GM12878 (cell line): ENCODE measurements at regions not wholly inside any gene's neighbourhood (a gene's known extent, or its start where the extent isn't known, plus 50 kb on each side); places are given as distances from the start of the nearest gene placed in this dataset.

Source experiments
- ATAC-seq: fragments of 200-7000 bp; cut with Tn5 transposase; 3 replicates; pipeline ENCODE4 v1.9.1; 2020; ENCODE audit warnings: mild to moderate bottlenecking, moderate library complexity
- BruUV-seq: library from RNA; stranded (reverse); fragments of 400-500 nt; replicated peaks from 2 replicates; lab custom pipeline; 2021; lab: Mats Ljungman, UMichigan
- CTCF ChIA-PET: fragments of 300-600 bp; sonication (Branson Sonifier 250); formaldehyde crosslinking; extraction: SDS; loops from one replicate; lab custom pipeline; 2021; ENCODE audit warnings: inconsistent platforms; lab: Yijun Ruan, JAX
- POLR2A ChIA-PET: fragments of 350-600 bp; formaldehyde crosslinking; extraction: SDS; loops from one replicate; lab custom pipeline; 2021; ENCODE audit warnings: inconsistent platforms; lab: Charles Lee
- RAD21 ChIA-PET: fragments of 300-600 bp; sonication (Branson Sonifier 250); formaldehyde crosslinking; loops from one replicate; lab custom pipeline; 2023; ENCODE audit warnings: antibody characterized with exemption; ENCODE audit not compliant: unreplicated experiment; lab: Charles Lee
- SMC1A ChIA-PET: fragments of 300-600 bp; sonication (Branson Sonifier 250); formaldehyde crosslinking; loops from one replicate; lab custom pipeline; 2023; ENCODE audit not compliant: unreplicated experiment, uncharacterized antibody; lab: Charles Lee
- DNase-seq: peaks from one replicate; pipeline ENCODE4 v3.0.0-alpha.2; 2011; ENCODE audit warnings: low read depth, low spot score
- FAIRE-seq: peaks from 3 replicates; lab custom pipeline; 2011; peaks lifted over from hg19 to GRCh38; lab: Jason Lieb, UNC
- H2AFZ ChIP-seq: 2 replicates; pipeline ENCODE4 v1.6.0; 2011; ENCODE audit warnings: low read depth, low read length, control low read depth; ENCODE audit not compliant: control insufficient read depth
- H3K27ac ChIP-seq: 2 replicates; pipeline ENCODE4 v1.5.1; 2011; ENCODE audit warnings: control low read depth; ENCODE audit not compliant: control insufficient read depth, insufficient read depth
- H3K27me3 ChIP-seq, 2 experiments: replicated peaks in 1 of 2; 2 replicates each; pipeline versions ENCODE4 v1.6.0 to v1.6.1; 2011; ENCODE audit warnings: low read length in 1 of 2; ENCODE audit not compliant: control insufficient read depth in 2 of 2, insufficient read depth in 2 of 2
- H3K36me3 ChIP-seq, 2 experiments: 2 replicates each; pipeline ENCODE4 v1.5.1; 2011; ENCODE audit warnings: low read length in 1 of 2; ENCODE audit not compliant: control insufficient read depth in 2 of 2, insufficient read depth in 2 of 2
- H3K4me1 ChIP-seq: 2 replicates; pipeline ENCODE4 v1.6.1; 2011; ENCODE audit warnings: mild to moderate bottlenecking, low read length, moderate library complexity, mixed read lengths; ENCODE audit not compliant: control insufficient read depth, insufficient read depth
- H3K4me2 ChIP-seq: 2 replicates; pipeline ENCODE4 v1.6.0; 2011; ENCODE audit warnings: control low read depth; ENCODE audit not compliant: control insufficient read depth, insufficient read depth
- H3K4me3 ChIP-seq: fragments of 200-600 bp; sonication (generic); 2 replicates; pipeline ENCODE4 v1.5.1; 2016
- H3K79me2 ChIP-seq: 2 replicates; pipeline ENCODE4 v1.6.0; 2011; ENCODE audit warnings: low read length; ENCODE audit not compliant: control insufficient read depth, insufficient read depth
- H3K9ac ChIP-seq: 2 replicates; pipeline ENCODE4 v1.8.0; 2011; ENCODE audit warnings: low read length, control low read depth, mixed read lengths; ENCODE audit not compliant: control insufficient read depth, insufficient read depth
- H3K9me3 ChIP-seq: replicated peaks from 3 replicates; pipeline ENCODE4 v1.5.1; 2011; ENCODE audit warnings: mild to moderate bottlenecking, low read length; ENCODE audit not compliant: control insufficient read depth, insufficient read depth
- H4K20me1 ChIP-seq: 2 replicates; pipeline ENCODE4 v1.6.0; 2011; ENCODE audit not compliant: control insufficient read depth, insufficient read depth
- ATF7 ChIP-seq: fragments of 450-650 bp; IDR thresholded peaks from 2 replicates; pipeline ENCODE4 v1.6.1; 2016; ENCODE audit warnings: low read depth, mild to moderate bottlenecking
- HCFC1 ChIP-seq: fragments of 150-350 bp; IDR thresholded peaks from 2 replicates; pipeline ENCODE4 v1.6.1; 2014; ENCODE audit warnings: low read length
- HDAC6 ChIP-seq: fragments of 200-600 bp; sonication (generic); IDR thresholded peaks from one replicate; pipeline ENCODE4 v1.8.0; 2017; ENCODE audit warnings: antibody characterized with exemption; ENCODE audit not compliant: unreplicated experiment
- IKZF2 ChIP-seq, 2 experiments: fragments of 450-650 bp; IDR thresholded peaks; 2 replicates each; pipeline ENCODE4 v1.6.1; 2017; ENCODE audit warnings: mild to moderate bottlenecking in 2 of 2, moderate library complexity in 2 of 2
- KLF5 ChIP-seq: fragments of 450-650 bp; IDR thresholded peaks from 2 replicates; pipeline ENCODE4 v1.6.1; 2014; ENCODE audit warnings: mild to moderate bottlenecking; ENCODE audit not compliant: partially characterized antibody
- NBN ChIP-seq: fragments of 450-650 bp; IDR thresholded peaks from 2 replicates; pipeline ENCODE4 v1.6.1; 2016
- RAD51 ChIP-seq: fragments of 450-650 bp; IDR thresholded peaks from 2 replicates; pipeline ENCODE4 v1.6.1; 2016; ENCODE audit warnings: moderate library complexity, mild to moderate bottlenecking, inconsistent platforms
- SKIL ChIP-seq: fragments of 450-650 bp; IDR thresholded peaks from 2 replicates; pipeline ENCODE4 v1.6.1; 2017; ENCODE audit warnings: mild to moderate bottlenecking, low read depth, inconsistent platforms; ENCODE audit not compliant: poor library complexity, severe bottlenecking
- STAT3 ChIP-seq: IDR thresholded peaks from 2 replicates; pipeline ENCODE4 v1.6.1; 2011; ENCODE audit warnings: low read depth, low read length, improper control_type of control experiment
- SUPT20H ChIP-seq: IDR thresholded peaks from 2 replicates; pipeline ENCODE4 v1.6.1; 2011; ENCODE audit warnings: low read depth, mild to moderate bottlenecking, low read length, moderate library complexity, borderline replicate concordance; ENCODE audit not compliant: control insufficient read depth
- TARDBP ChIP-seq: IDR thresholded peaks from 2 replicates; pipeline ENCODE4 v1.6.1; 2016; ENCODE audit warnings: borderline replicate concordance
- ZNF217 ChIP-seq: fragments of 450-650 bp; IDR thresholded peaks from 2 replicates; pipeline ENCODE4 v1.6.1; 2017; ENCODE audit warnings: antibody characterized with exemption, mild to moderate bottlenecking
- ZNF274 ChIP-seq: IDR thresholded peaks from one replicate; pipeline ENCODE4 v1.8.0; 2011; ENCODE audit not compliant: insufficient read length, insufficient read depth
- WGBS: methylation state at CpG from one replicate; pipeline ENCODE4 v1.1.6; 2016; ENCODE audit warnings: low lambda C conversion rate; ENCODE audit not compliant: insufficient replicate concordance, insufficient coverage; ENCODE audit errors: missing lambda C conversion rate; 5-methylcytosine and 5-hydroxymethylcytosine counted together
- in situ Hi-C: fragments of 300-500 bp; cut with MboI; formaldehyde crosslinking; loops from 9 replicates; pipeline ENCODE4 v1.14.3; 2018; ENCODE audit warnings: mixed read lengths
- intact Hi-C: fragments of 100-400 bp; cut with micrococcal nuclease; formaldehyde crosslinking; loops from one replicate; pipeline ENCODE4 v1.14.2; 2022; ENCODE audit not compliant: unreplicated experiment
- TF ChIP-seq, protein P1 (sequence below): fragments of 450-650 bp; IDR thresholded peaks from 2 replicates; pipeline ENCODE4 v1.6.1; 2018; ENCODE audit warnings: borderline replicate concordance, mild to moderate bottlenecking; ENCODE audit not compliant: partially characterized antibody
- TF ChIP-seq, protein P2 (sequence below): fragments of 450-650 bp; conservative IDR thresholded peaks from 2 replicates; pipeline ENCODE4 v1.6.1; 2017; ENCODE audit warnings: mild to moderate bottlenecking, moderate library complexity

DNA sequence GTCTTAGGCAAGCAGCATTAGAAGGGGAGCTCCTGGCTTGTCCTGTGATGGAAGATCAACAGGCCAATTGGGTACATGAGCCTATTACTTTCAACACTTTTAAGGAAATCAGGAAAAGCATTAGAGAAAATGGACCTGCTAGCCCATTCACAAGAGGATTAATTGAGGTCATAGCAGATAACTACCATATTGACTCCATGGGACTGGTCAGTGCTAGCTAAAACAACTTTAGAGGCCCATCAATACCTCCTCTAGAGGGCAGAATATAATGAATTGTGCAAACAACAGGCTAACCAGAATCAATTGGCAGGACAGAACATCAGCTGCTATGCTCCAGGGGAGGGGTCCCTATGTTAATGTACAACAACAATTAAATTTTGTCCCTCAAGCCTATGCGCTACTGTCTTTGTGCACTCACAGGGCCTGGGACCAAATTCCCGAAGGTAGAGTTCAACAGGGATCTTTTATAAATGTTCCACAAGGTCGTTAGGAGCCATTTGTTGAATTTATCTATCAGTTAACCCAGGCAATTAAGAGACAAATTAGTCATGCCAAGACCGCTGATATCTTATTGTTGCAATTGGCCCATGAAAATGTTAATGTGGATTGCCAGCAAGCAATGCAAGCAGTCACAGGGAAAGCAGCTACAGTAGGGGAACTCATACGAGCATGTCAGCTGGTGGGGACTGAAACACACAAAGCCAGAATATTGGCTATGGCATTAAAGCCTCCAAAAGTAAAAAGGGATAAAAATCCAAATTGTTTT lies 106.6 kb upstream of the BTN3A2 start (continued):
- TF ChIP-seq ZNF274 (no peak), TARDBP (no peak), SUPT20H (no peak), RAD51 (no peak), ATF7 (no peak)

GRCh38 chr6:26260110-26260637 lies 104.8 kb upstream of the BTN3A2 start:
- ChIA-PET RAD21 (interaction anchor here (1.0 to 1.6 kb wide), 2 partner anchors 9 to 12 kb away, joined by 3 to 5 read pairs; a partner anchor contains a TSS), POLR2A (interaction anchor here (0.6 to 3.4 kb wide), 5 partner anchors 10 to 79 kb away, joined by 3 to 14 read pairs (median 4); a partner anchor contains a TSS), SMC1A (interaction anchor here (0.8 to 5.6 kb wide), 4 partner anchors 9 to 81 kb away, joined by 3 to 33 read pairs (median 4); a partner anchor contains a TSS), CTCF (interaction anchor here (1.3 to 7.7 kb wide), 4 partner anchors 10 to 72 kb away, joined by 3 to 131 read pairs (median 7); a partner anchor contains a TSS)
- no peak overlapping the region for H3K27ac ChIP-seq
- no peaks in the 10 kb centered on the region for H3K36me3 ChIP-seq
- no peak overlapping the region for H3K4me2 ChIP-seq
- no peak overlapping the region for H3K9ac ChIP-seq
- no peaks in the 10 kb centered on the region for H3K27me3 ChIP-seq
- intact Hi-C loops (no loop called here), in situ Hi-C loops (no loop called here)
- no peaks in the 10 kb centered on the region for H3K9me3 ChIP-seq
- H3K79me2 ChIP-seq = no peaks in the 10 kb centered on the region
- H3K4me1 ChIP-seq = peaks cover 2% of the 10 kb centered on the region; the same call in 1 of the 2 replicates
- no peak overlapping the region for H3K4me3 ChIP-seq
- no peak for DNase-seq
- H4K20me1 ChIP-seq = no peaks in the 10 kb centered on the region
- 70% methylated on average over 7 of the region's 7 CpGs for WGBS
- TF ChIP-seq IKZF2 (IDR thresholded peaks at IDR 0.05) (no peak), NBN (no peak), STAT3 (no peak), SKIL (no peak), ZNF217 (no peak), KLF5 (no peak), HCFC1 (no peak), HDAC6 (no peak)
- TF ChIP-seq, protein P1, sequence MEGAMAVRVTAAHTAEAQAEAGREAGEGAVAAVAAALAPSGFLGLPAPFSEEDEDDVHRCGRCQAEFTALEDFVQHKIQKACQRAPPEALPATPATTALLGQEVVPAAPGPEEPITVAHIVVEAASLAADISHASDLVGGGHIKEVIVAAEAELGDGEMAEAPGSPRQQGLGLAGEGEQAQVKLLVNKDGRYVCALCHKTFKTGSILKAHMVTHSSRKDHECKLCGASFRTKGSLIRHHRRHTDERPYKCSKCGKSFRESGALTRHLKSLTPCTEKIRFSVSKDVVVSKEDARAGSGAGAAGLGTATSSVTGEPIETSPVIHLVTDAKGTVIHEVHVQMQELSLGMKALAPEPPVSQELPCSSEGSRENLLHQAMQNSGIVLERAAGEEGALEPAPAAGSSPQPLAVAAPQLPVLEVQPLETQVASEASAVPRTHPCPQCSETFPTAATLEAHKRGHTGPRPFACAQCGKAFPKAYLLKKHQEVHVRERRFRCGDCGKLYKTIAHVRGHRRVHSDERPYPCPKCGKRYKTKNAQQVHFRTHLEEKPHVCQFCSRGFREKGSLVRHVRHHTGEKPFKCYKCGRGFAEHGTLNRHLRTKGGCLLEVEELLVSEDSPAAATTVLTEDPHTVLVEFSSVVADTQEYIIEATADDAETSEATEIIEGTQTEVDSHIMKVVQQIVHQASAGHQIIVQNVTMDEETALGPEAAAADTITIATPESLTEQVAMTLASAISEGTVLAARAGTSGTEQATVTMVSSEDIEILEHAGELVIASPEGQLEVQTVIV = no peak
- TF ChIP-seq, protein P2, sequence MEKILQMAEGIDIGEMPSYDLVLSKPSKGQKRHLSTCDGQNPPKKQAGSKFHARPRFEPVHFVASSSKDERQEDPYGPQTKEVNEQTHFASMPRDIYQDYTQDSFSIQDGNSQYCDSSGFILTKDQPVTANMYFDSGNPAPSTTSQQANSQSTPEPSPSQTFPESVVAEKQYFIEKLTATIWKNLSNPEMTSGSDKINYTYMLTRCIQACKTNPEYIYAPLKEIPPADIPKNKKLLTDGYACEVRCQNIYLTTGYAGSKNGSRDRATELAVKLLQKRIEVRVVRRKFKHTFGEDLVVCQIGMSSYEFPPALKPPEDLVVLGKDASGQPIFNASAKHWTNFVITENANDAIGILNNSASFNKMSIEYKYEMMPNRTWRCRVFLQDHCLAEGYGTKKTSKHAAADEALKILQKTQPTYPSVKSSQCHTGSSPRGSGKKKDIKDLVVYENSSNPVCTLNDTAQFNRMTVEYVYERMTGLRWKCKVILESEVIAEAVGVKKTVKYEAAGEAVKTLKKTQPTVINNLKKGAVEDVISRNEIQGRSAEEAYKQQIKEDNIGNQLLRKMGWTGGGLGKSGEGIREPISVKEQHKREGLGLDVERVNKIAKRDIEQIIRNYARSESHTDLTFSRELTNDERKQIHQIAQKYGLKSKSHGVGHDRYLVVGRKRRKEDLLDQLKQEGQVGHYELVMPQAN = no peak
- no peak overlapping the region for H2AFZ ChIP-seq
- no TSS peak for BruUV-seq
- no peak for FAIRE-seq
- ATAC-seq = no peak
